ENCODE measurements at regions not wholly inside any gene's neighbourhood (a gene's known extent, or its start where the extent isn't known, plus 50 kb on each side); places are given as distances from the start of the nearest gene placed in this dataset.
"Not testable (repeated sequence)": the region's sequence is repeated elsewhere in the genome, so short reads cannot be mapped to it uniquely, and the experiment has no call there.

GRCh38 chr6:113366505-113366904, 490.6 kb upstream of the MARCKS start:
- WGBS, 2 experiments (ENCODE audit: insufficient coverage in 2 of 2) = 100% methylated on average over 1 to 2 of the region's 3 CpGs
- H3K27ac ChIP-seq (ENCODE audit: low read depth, low read length, severe bottlenecking) = no peak overlapping the region
- H3K9me3 ChIP-seq (ENCODE audit: control insufficient read depth, low read length) = no peaks in the 10 kb centered on the region
- H3K4me1 ChIP-seq (ENCODE audit: control insufficient read depth, insufficient read depth, low read length, poor library complexity, severe bottlenecking) = peaks cover 23% of the 10 kb centered on the region
- H3K4me3 ChIP-seq (ENCODE audit: extremely low read depth, insufficient read depth, low read length, poor library complexity, severe bottlenecking) = no peak overlapping the region
- no peaks in the 10 kb centered on the region for H3K36me3 ChIP-seq (ENCODE audit: control insufficient read depth, insufficient read depth, low read length)

GRCh38 chr6:113370508-113371502, 486.3 kb upstream of the MARCKS start:
- no peaks in the 10 kb centered on the region for H3K36me3 ChIP-seq (ENCODE audit: control insufficient read depth, insufficient read depth, low read length)
- peaks cover 8% of the 10 kb centered on the region for H3K4me1 ChIP-seq (ENCODE audit: control insufficient read depth, insufficient read depth, low read length, poor library complexity, severe bottlenecking)
- WGBS, 2 experiments (ENCODE audit: insufficient coverage in 2 of 2) = no CpG with 5 or more reads among the region's 5 CpGs
- no peak overlapping the region for H3K27ac ChIP-seq (ENCODE audit: low read depth, low read length, severe bottlenecking)
- no peaks in the 10 kb centered on the region for H3K9me3 ChIP-seq (ENCODE audit: control insufficient read depth, low read length)
- no peak overlapping the region for H3K4me3 ChIP-seq (ENCODE audit: extremely low read depth, insufficient read depth, low read length, poor library complexity, severe bottlenecking)

DNA sequence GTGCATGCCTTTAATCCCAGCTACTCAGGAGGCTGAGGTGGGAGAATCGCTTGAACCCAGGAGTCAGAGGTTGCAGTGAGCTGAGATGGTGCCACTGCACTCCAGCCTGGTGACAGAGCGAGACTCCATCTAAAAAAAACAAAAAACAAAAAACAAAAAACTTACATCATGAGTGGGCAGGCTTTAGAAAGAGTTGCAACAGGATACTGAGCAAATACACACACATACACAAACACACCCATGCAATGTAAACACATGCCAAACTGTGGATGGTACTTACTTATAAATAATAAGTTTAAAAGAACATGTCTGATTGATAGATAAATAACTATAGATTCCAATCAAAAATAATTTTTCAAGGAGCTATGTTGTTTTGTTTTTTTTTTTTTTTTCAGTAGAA, 481.7 kb upstream of the MARCKS start:
- not testable (repeated sequence) for H3K4me3 ChIP-seq (ENCODE audit: extremely low read depth, insufficient read depth, low read length, poor library complexity, severe bottlenecking); H3K9me3 ChIP-seq (ENCODE audit: control insufficient read depth, low read length); H3K27ac ChIP-seq (ENCODE audit: low read depth, low read length, severe bottlenecking); H3K4me1 ChIP-seq (ENCODE audit: control insufficient read depth, insufficient read depth, low read length, poor library complexity, severe bottlenecking); H3K36me3 ChIP-seq (ENCODE audit: control insufficient read depth, insufficient read depth, low read length)
- 100% methylated on average over 1 of the region's 2 CpGs; no CpG with 5 or more reads in 1 of the 2 experiments for WGBS, 2 experiments (ENCODE audit: insufficient coverage in 2 of 2)

DNA sequence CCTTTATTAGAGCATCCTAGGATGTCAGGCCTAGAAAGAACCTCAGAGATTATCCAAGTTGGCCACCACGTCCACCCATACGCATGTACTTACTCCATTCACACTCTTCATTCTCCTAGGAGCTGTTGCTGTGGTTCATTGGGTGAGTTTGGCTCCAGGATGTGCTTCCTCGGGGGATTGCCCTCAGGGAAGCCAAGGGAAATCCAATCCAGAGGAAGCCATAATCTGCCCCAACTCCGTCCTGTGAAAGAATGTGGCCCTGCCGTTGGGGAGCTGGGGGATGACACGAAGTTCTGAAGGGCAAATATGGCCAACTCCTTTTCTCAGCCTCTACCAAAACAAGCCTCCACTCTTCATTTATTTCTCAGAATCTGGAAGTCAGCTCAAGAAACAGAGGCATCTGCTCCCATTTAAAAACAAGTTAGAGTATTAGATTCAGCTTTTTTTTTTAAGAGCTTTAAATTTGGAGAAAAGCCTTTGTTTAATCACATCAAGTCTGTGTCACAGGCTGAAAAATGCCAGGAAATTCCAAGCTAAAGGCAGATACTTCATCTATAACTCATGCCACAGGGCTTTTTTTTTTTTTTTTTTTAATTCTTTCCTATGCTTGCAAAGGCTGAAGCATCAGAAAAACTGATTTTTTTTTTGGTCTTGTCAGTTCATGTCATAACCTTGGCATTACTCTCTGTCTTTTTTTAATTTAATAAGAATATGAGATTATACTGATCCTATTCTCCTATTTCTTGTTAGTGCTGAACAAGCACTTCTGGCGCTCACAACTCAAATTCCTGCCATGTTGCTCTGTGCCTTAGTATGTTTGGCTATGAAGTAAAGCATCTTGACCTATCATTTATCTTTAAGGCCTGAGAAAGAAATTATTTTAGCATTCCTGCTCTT, 480.9 kb upstream of the MARCKS start:
- H3K4me3 ChIP-seq (ENCODE audit: extremely low read depth, insufficient read depth, low read length, poor library complexity, severe bottlenecking) = no peak overlapping the region
- H3K36me3 ChIP-seq (ENCODE audit: control insufficient read depth, insufficient read depth, low read length) = no peaks in the 10 kb centered on the region
- H3K9me3 ChIP-seq (ENCODE audit: control insufficient read depth, low read length) = no peaks in the 10 kb centered on the region
- H3K27ac ChIP-seq (ENCODE audit: low read depth, low read length, severe bottlenecking) = peak overlapping the region; percentile 42
- H3K4me1 ChIP-seq (ENCODE audit: control insufficient read depth, insufficient read depth, low read length, poor library complexity, severe bottlenecking) = peaks cover 7% of the 10 kb centered on the region
- 88 to 94% methylated on average over 2 to 4 of the region's 7 CpGs for WGBS, 2 experiments (ENCODE audit: insufficient coverage in 2 of 2)

- Histone ChIP-seq H3K4me1 (ENCODE audit: control insufficient read depth, insufficient read depth, low read length, poor library complexity, severe bottlenecking) (peaks cover 7% of the 10 kb centered on the region), H3K36me3 (ENCODE audit: control insufficient read depth, insufficient read depth, low read length) (no peaks in the 10 kb centered on the region), H3K27ac (ENCODE audit: low read depth, low read length, severe bottlenecking) (no peak overlapping the region), H3K9me3 (ENCODE audit: control insufficient read depth, low read length) (no peaks in the 10 kb centered on the region), H3K4me3 (ENCODE audit: extremely low read depth, insufficient read depth, low read length, poor library complexity, severe bottlenecking) (no peak overlapping the region)
- no CpG with 5 or more reads among the region's 1 CpG for WGBS, 2 experiments (ENCODE audit: insufficient coverage in 2 of 2)
These were observed 480.3 kb upstream of the MARCKS start for GRCh38 chr6:113376847-113377165.

DNA sequence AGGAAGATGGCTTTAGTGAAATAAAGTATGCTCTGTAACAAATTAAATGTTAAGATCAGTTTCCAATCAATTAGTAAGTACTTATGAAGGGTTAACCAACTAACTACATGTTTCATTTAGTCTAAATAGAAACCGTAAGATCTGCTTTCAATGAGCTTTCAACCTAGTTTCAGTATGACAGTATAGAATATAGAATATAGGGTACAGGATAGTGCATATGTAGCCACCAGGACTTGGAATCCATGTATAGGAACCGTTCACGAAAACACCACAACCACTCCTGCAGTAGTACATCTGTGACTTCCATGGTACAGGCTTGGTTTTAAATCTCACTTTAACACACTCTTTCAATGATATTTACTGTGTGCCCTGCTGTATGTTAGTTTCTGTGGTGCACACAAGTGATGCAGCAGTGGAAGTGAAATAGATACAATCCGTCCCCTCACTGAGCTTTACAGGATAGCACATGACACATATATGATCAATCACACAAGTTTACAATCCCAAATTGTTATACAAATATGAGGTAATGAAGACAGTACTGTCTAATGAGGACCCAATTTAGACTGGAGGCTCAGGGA, 479.7 kb upstream of the MARCKS start:
- Histone ChIP-seq H3K9me3 (ENCODE audit: control insufficient read depth, low read length) (no peaks in the 10 kb centered on the region), H3K4me1 (ENCODE audit: control insufficient read depth, insufficient read depth, low read length, poor library complexity, severe bottlenecking) (peaks cover 7% of the 10 kb centered on the region), H3K36me3 (ENCODE audit: control insufficient read depth, insufficient read depth, low read length) (no peaks in the 10 kb centered on the region), H3K27ac (ENCODE audit: low read depth, low read length, severe bottlenecking) (no peak overlapping the region), H3K4me3 (ENCODE audit: extremely low read depth, insufficient read depth, low read length, poor library complexity, severe bottlenecking) (no peak overlapping the region)
- WGBS, 2 experiments (ENCODE audit: insufficient coverage in 2 of 2) = 100% methylated on average over 2 of the region's 4 CpGs; no CpG with 5 or more reads in 1 of the 2 experiments

GRCh38 chr6:113380591-113380990, 476.6 kb upstream of the MARCKS start:
- peaks cover 7% of the 10 kb centered on the region for H3K4me1 ChIP-seq (ENCODE audit: control insufficient read depth, insufficient read depth, low read length, poor library complexity, severe bottlenecking)
- WGBS, 2 experiments (ENCODE audit: insufficient coverage in 2 of 2) = 50 to 94% methylated on average over 1 to 2 of the region's 3 CpGs
- no peak overlapping the region for H3K4me3 ChIP-seq (ENCODE audit: extremely low read depth, insufficient read depth, low read length, poor library complexity, severe bottlenecking)
- H3K36me3 ChIP-seq (ENCODE audit: control insufficient read depth, insufficient read depth, low read length) = no peaks in the 10 kb centered on the region
- no peak overlapping the region for H3K27ac ChIP-seq (ENCODE audit: low read depth, low read length, severe bottlenecking)
- H3K9me3 ChIP-seq (ENCODE audit: control insufficient read depth, low read length) = no peaks in the 10 kb centered on the region

- no peaks in the 10 kb centered on the region for H3K9me3 ChIP-seq (ENCODE audit: control insufficient read depth, low read length)
- H3K4me1 ChIP-seq (ENCODE audit: control insufficient read depth, insufficient read depth, low read length, poor library complexity, severe bottlenecking) = peaks cover 2% of the 10 kb centered on the region
- no peaks in the 10 kb centered on the region for H3K36me3 ChIP-seq (ENCODE audit: control insufficient read depth, insufficient read depth, low read length)
- H3K4me3 ChIP-seq (ENCODE audit: extremely low read depth, insufficient read depth, low read length, poor library complexity, severe bottlenecking) = no peak overlapping the region
- no peak overlapping the region for H3K27ac ChIP-seq (ENCODE audit: low read depth, low read length, severe bottlenecking)
These were observed 475.9 kb upstream of the MARCKS start for GRCh38 chr6:113381232-113381631.

DNA sequence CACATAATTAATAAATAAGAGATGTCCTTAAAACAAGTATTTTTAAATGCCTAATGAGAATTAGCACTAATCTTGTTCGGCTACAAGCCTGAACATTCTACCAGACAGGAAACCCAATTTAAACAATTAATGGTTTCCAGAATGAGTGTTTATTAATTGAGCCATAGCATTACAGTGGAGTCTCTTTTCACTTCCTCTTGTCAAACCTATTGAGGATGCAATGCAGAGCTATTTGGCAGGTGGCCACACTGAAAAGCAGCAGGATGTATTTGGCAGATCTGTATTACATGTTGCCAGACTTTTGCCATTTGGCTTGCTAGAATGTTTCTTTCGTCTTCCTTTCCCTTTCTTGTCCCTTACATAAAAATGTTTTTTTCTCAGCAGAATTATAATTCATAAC, 475.2 kb upstream of the MARCKS start:
- H3K36me3 ChIP-seq (ENCODE audit: control insufficient read depth, insufficient read depth, low read length) = no peaks in the 10 kb centered on the region
- no CpG with 5 or more reads among the region's 2 CpGs for WGBS, 2 experiments (ENCODE audit: insufficient coverage in 2 of 2)

GRCh38 chr6:113383701-113384100, 473.4 kb upstream of the MARCKS start:
- Histone ChIP-seq H3K4me3 (ENCODE audit: extremely low read depth, insufficient read depth, low read length, poor library complexity, severe bottlenecking) (no peak overlapping the region), H3K27ac (ENCODE audit: low read depth, low read length, severe bottlenecking) (no peak overlapping the region), H3K4me1 (ENCODE audit: control insufficient read depth, insufficient read depth, low read length, poor library complexity, severe bottlenecking) (no peaks in the 10 kb centered on the region), H3K9me3 (ENCODE audit: control insufficient read depth, low read length) (no peaks in the 10 kb centered on the region), H3K36me3 (ENCODE audit: control insufficient read depth, insufficient read depth, low read length) (no peaks in the 10 kb centered on the region)
- no CpG with 5 or more reads among the region's 2 CpGs for WGBS, 2 experiments (ENCODE audit: insufficient coverage in 2 of 2)

More for the DNA sequence above, 475.2 kb upstream of the MARCKS start:
- Histone ChIP-seq H3K4me1 (ENCODE audit: control insufficient read depth, insufficient read depth, low read length, poor library complexity, severe bottlenecking) (no peaks in the 10 kb centered on the region), H3K4me3 (ENCODE audit: extremely low read depth, insufficient read depth, low read length, poor library complexity, severe bottlenecking) (no peak overlapping the region), H3K27ac (ENCODE audit: low read depth, low read length, severe bottlenecking) (no peak overlapping the region), H3K9me3 (ENCODE audit: control insufficient read depth, low read length) (no peaks in the 10 kb centered on the region)
